SKM-1 treated with dmso at 0.1 percent for 144 hours (cell line): ENCODE measurements at regions not wholly inside any gene's neighbourhood (a gene's known extent, or its start where the extent isn't known, plus 50 kb on each side); places are given as distances from the start of the nearest gene placed in this dataset.
"Not testable (repeated sequence)": the region's sequence is repeated elsewhere in the genome, so short reads cannot be mapped to it uniquely, and the experiment has no call there.

Experiments
- DNase-seq: peaks from one replicate; lab custom pipeline; 2025; ENCODE audit not compliant: unreplicated experiment; lab: John Stamatoyannopoulos, UW

GRCh38 chr6:168194732-168195567 is 115.9 kb upstream of the FRMD1 start:
- no peak for DNase-seq

GRCh38 chr6:168193816-168194721 is 115.1 kb upstream of the FRMD1 start:
- DNase-seq, result peak; percentile 14

- no peak for DNase-seq
Observed at GRCh38 chr6:168192901-168193815, 114.1 kb upstream of the FRMD1 start.

GRCh38 chr6:168192195-168192900 is 113.3 kb upstream of the FRMD1 start:
- no peak for DNase-seq

- no peak for DNase-seq
Observed at GRCh38 chr6:168190646-168191443, 111.8 kb upstream of the FRMD1 start.

- no peak for DNase-seq
Observed at GRCh38 chr6:168190014-168190405, 111.0 kb upstream of the FRMD1 start.

GRCh38 chr6:168189200-168190013 is 110.4 kb upstream of the FRMD1 start:
- DNase-seq, result no peak

GRCh38 chr6:168188369-168189199 is 109.6 kb upstream of the FRMD1 start:
- DNase-seq, result no peak

GRCh38 chr6:168186438-168186837 is 107.4 kb upstream of the FRMD1 start:
- no peak for DNase-seq

GRCh38 chr6:168186018-168186417 is 107.0 kb upstream of the FRMD1 start:
- not testable (repeated sequence) for DNase-seq

GRCh38 chr6:168184701-168185100 is 105.7 kb upstream of the FRMD1 start:
- DNase-seq, result no peak

GRCh38 chr6:168183613-168183970 is 104.6 kb upstream of the FRMD1 start:
- no peak for DNase-seq

- DNase-seq, result no peak
Observed at GRCh38 chr6:168182908-168183612, 104.0 kb upstream of the FRMD1 start.

GRCh38 chr6:168182366-168182765 is 103.4 kb upstream of the FRMD1 start:
- no peak for DNase-seq

GRCh38 chr6:168181876-168182275 is 102.9 kb upstream of the FRMD1 start:
- DNase-seq, result no peak

- DNase-seq, result no peak
Observed at GRCh38 chr6:168181316-168181715, 102.3 kb upstream of the FRMD1 start.

GRCh38 chr6:168180548-168181011 is 101.6 kb upstream of the FRMD1 start:
- DNase-seq, result no peak
